HG03066 (cell line): ENCODE measurements at regions not wholly inside any gene's neighbourhood (a gene's known extent, or its start where the extent isn't known, plus 50 kb on each side); places are given as distances from the start of the nearest gene placed in this dataset.

Experiments used
- ATAC-seq: cut with Tn5 transposase; IDR thresholded peaks from one replicate; pipeline ENCODE4 v1.9.1; 2021; ENCODE audit warnings: low read depth; ENCODE audit not compliant: unreplicated experiment

GRCh38 chr2:103451283-103451682 lies 689.5 kb downstream of the TMEM182 start:
- no peak for ATAC-seq

DNA sequence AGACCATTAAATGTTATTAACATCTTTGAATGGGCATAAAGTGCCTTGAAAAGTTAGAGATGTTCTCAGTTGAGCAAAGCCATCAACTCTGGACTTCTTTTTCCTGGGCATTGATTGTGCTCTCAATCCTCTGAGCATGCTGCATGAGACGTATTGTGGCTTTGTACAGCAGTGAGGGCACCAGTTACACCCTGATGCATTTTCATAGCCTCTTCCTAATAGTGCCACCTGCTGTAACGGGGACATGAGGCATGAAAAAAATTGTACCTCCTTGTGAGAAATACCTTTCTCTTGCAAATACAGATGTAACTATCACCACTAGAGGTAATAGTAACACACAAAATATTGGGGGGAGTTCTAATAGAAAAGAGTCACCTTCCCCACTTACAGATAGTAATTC lies 697.5 kb downstream of the TMEM182 start:
- no peak for ATAC-seq

DNA sequence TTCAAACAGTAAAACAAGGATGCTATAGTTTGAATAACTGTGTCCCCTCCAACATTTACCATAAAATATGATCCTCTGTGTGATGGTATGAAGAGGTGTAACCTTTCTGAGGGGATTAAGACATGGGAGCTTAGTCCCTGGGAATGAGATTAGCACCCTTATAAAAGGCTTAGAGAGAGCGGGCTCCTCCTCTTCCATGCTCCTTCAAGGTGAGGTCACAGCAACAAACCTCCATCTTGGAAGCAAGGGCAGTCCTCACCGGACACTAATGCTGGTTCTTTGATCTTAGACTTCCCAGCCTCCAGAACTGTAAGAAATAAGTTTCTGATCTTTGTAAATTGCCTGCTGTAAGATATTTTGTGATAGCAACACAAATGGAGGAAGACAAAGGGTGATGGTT lies 700.3 kb downstream of the TMEM182 start:
- ATAC-seq: no peak

DNA sequence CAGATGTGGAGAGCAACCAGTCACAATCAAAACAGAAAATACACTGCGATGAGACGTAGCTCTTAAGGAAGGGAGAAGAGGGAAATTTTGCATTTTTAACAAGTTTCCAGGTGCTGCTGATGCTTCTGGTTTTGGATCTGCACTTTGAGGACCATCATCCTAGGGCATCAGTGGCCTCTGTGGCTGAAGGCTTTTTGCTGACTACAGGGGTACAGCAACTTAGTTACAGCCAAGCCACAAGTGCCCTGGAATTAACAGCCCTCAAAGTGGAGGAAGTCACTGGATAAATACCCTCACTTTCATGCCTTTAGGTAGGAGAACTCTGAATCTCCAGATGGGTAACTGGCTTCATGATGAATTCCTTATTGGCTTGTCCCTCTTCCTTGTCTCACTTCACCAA lies 700.9 kb downstream of the TMEM182 start:
- no peak for ATAC-seq

- no peak for ATAC-seq
These were observed 703.0 kb downstream of the TMEM182 start for GRCh38 chr2:103464831-103465230.

- no peak for ATAC-seq
These were observed 708.0 kb downstream of the TMEM182 start for GRCh38 chr2:103469800-103470199.

GRCh38 chr2:103484906-103485305 lies 723.1 kb downstream of the TMEM182 start:
- ATAC-seq: no peak

DNA sequence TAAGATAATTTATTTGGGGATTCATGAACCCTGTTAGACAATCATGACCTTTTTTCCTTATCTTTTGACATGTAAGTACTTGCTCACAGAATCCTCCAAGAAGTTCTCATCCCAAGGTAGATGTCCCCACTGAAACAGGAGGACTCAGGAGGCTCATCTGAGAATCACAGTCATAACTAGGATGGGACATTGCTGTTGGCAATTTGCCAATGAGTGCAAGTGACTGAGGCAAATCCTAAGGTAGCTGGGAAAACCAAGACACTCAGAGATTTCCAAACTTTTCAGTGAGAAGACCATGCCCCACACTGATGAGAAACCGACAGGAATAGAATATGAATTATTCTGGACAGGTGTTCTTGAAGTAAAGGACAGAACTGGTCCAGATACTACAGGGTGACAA lies 735.0 kb downstream of the TMEM182 start:
- ATAC-seq: no peak

DNA sequence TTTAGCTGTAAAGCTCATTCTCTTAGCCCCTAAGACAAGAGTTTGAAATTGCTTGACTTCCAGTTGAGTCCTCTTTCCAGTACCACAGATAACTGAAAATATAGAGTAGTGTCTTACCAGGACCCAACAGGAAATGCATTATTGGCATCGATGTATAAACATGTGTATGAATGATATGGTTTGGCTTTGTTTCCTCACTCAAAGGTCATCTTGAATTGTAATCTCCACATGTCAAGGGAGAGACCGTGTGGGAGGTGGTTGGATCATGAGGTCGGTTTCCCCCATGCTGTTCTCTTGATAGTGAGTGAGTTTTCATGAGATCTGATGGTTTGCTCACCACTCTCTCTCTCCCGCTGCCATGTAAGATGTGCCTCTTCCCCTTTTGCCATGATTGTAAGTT lies 745.0 kb downstream of the TMEM182 start:
- ATAC-seq: no peak

GRCh38 chr2:103512442-103512841 lies 750.6 kb downstream of the TMEM182 start:
- no peak for ATAC-seq

DNA sequence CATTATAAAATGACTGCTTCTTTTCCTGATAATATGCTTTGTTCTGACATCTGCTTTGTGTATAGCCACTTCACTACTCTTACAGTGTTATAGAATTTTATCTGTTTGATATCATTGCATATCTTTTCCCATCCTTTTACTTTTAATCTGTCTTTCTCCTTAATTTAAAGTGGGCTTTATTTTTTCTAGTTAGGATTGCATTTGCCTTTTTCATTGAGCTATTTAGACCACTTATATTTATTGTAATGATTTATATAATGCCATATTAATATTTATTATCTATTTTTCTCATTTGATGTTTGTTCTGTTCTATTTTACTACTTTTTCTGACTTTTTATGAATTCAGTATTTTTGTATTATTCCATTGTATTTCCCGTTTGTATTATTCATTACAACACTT lies 758.7 kb downstream of the TMEM182 start:
- ATAC-seq: no peak

DNA sequence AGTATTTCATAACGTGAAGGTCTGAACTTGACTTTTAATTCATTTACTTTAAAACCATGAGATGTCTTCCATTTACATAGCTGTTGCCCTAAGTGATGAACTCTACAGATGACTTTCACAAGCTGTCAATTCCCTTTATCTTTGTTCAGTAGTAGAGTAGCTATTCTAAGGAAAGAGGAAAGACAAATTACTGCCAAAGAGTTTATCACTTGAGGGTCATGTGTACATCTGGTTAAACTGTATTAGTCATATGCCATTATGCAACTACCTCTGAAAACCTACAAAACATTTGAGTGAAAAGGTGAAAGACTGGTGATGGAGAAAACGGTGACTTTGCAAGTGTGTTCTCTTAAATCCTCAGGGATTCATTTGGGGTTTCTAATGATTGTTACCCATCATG lies 763.9 kb downstream of the TMEM182 start:
- ATAC-seq: no peak

DNA sequence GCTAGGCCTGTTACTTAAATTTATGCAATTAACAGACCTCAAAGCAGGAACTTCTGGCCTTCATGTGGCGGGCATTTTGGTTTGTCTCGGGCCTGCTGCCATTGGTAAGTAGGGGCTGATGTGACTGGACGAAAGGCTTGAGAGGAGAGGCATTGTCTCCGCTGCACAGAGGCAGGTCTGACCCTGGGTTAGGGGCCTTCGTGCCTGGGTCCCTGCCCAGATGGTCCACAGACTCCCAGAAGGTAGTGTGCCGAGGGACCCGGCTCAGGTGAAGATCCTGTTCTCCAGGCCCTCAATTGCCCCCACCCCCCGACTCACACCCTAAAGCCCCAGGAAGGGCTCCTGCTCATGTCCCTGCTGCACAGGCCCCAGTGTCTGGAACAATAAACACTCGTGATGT lies 764.9 kb downstream of the TMEM182 start:
- no peak for ATAC-seq

DNA sequence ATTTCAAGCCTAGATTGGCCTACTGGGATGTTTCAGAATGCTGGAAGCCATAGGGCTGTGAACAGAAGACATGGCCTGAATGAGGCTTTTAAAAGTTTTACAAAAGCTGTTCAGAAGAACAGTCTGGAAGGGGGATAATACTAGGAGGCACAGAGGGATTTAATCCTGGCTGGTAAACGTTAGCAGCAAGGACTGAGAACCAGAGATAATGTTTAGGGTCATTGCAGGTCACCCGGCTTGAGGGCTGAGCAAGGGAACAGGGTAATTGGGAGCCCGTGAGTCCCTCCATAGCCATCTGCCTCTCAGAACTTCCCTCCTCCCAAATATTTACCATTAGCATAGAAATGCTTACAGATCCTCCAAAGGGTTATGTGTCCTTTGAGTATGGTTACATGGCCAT lies 765.4 kb downstream of the TMEM182 start:
- no peak for ATAC-seq

DNA sequence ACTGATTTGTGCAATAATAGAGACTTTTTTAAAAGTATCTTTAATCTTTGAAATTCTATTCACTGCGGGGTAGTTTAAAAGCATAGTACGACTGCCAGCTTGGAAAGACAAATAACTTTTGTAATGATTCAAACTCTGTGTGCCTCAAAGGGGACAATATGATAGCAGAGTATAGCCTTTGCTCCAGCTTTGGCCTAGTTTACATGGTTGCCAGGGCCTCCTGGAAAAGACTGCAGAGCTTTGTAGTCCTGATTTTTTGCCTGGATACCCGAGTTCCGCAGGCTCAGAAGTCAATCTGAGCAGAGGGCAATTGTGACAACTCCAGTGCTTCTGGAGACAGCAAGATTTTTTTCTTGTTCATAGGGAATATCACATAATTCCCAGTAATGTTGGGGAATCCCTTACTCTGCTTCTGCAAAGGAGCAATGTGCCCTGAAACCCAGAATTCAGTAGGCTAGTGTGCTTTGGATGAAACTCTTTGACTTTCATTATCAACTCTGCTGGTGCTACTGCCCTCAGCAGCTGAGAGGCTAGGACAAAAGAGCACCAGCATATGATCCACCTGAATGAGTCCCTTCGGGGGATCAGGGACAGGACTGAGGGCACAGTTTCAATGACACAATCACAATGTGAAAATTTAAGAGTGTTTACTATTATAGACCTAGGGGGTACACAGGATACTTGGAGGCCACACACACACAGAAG lies 768.1 kb downstream of the TMEM182 start:
- ATAC-seq: no peak

DNA sequence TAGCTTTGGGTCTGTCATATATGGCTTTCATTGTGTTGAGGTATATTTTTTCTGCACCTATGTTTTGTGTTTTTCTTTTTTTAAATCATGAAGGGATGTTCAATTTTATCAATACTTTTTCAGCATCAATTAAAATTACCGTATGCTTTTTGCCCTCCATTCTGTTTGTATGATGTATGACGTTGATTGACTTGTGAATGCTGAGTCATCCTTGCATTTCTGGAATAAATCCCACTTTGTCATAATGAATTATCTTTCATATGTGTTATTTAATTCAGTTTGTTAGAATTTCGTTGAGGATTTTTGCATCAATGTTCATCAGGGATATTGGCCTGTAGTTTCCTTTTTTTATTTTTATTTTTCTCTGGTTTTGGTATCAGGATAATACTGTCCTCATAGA lies 790.9 kb downstream of the TMEM182 start:
- no peak for ATAC-seq

DNA sequence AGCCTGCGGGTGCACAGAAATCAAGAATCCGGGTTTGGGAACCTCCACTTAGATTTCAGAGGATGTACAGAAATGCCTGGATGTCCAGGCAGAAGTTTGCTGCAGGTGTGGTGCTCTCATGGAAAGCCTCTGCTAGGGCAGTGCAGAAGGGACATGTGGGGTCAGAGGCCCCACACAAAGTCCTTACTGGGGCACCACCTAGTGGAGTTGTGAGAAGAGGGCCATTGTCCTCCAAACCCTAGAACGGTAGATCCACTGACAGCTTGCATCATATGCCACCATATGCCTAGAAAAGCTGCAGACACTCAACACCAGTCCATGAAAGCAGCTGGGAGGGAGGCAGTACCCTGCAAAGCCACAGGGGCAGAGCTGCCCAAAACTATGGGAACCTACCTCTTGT lies 833.0 kb downstream of the TMEM182 start:
- ATAC-seq: no peak

DNA sequence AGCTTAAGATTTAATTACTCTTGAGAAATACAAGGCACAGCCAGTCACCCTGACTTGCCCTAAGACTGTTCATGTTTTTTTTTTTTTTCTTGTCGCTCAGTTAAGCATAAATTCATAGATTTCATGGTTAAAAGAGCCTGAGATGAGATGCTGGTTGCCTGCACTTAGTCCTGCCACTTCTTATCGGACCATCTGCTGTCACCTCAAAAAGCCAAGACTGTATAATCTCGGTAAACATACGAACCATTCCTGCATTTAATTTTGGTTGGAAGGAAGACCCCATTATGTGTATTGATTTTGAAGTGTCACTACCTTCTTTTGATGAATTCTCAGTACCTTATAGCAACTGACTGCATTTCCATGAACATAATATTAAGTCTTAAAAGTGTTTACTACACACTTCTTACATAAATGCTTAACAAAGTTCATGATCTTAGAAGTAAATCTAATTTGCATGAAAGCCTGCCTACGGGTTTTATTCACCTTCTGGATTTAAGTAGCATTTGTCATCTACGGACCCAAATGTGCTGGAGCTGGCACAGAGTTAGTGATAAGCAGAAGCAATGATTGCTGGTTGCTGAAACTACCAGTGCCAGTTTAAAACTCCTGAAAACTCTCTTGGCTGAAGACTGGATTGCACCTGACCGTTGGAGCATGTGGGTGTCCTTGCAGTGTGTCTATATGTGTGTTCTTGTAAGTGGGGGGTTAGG lies 843.4 kb downstream of the TMEM182 start:
- no peak for ATAC-seq

DNA sequence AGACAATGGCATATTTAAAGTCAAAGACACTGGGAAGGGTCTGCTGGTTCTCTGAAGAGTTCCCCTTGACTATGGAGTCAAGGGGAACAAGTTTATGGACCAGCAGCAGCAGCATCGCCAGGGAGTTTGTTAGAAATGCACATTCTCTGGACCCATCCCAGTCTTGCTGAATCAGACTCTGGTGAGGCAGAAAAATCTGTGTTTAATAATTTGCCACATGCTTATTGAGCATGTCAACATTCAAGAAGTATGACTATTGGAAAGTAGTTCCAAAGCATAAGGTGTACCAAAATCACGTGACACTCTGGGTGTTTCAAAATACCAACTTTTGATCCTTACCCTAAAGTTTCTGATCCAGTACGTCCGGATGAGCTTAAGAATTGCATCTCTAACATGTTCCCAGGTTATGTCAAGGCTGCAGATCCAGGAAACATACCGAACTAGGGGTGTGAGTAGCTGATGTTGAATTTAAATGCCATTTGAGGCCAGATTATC lies 853.8 kb downstream of the TMEM182 start:
- ATAC-seq: no peak

DNA sequence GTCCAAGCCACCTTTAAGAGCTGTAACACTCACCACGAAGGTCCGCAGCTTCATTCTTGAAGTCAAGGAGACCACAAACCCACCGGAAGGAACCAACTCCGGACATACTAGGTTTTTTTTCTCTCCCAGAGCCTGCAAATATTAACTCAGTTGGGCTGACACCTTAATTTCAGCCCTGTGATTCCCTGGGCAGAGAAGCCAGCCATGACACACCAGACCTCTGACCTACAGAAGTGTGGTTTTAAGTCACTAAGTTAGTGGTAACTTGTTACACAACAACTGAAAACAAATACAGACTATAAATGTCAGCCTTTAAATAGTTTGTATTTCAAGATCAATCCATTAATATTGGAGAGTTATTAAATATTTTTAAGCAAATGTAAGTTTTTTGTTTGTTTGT lies 855.1 kb downstream of the TMEM182 start:
- ATAC-seq: no peak

GRCh38 chr2:103618112-103618511 lies 856.3 kb downstream of the TMEM182 start:
- no peak for ATAC-seq

DNA sequence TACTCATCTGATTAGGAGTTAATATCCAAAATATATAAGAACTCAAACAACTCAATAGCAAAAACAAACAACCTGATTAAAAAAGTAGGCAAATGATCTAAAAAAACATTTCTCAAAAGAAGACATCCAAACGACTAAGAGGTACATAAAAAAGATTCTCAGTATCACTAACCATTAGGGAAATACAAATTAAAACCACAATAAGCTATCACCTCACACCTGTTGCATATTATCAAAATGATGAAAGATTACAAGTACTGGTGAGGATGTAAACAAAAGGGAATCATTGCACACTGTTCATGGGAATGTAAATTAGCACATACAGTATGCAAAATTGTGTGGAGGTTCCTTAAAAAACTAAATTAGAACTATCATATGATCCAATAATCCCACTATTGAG lies 865.5 kb downstream of the TMEM182 start:
- no peak for ATAC-seq
